ENCODE measurements at regions not wholly inside any gene's neighbourhood (a gene's known extent, or its start where the extent isn't known, plus 50 kb on each side); places are given as distances from the start of the nearest gene placed in this dataset.

GRCh38 chr3:74763830-74764229 lies 149.4 kb upstream of the CNTN3 start:
- no peak overlapping the region for H3K4me3 ChIP-seq (replicated peaks in 1 of 2; ENCODE audit: low read depth in 2 of 2, low read length in 2 of 2)
- TF ChIP-seq CTCF (IDR thresholded peaks at IDR 0.05; ENCODE audit: low read depth, low read length): no peak
- no peak for DNase-seq (ENCODE audit: low read depth in 2 of 2)

- TF ChIP-seq CTCF (IDR thresholded peaks at IDR 0.05; ENCODE audit: low read depth, low read length): no peak
- H3K4me3 ChIP-seq (replicated peaks in 1 of 2; ENCODE audit: low read depth in 2 of 2, low read length in 2 of 2): no peak overlapping the region
- no peak for DNase-seq (ENCODE audit: low read depth in 2 of 2)
These were observed 142.2 kb upstream of the CNTN3 start for GRCh38 chr3:74756674-74757073.

- no peak for TF ChIP-seq CTCF (IDR thresholded peaks at IDR 0.05; ENCODE audit: low read depth, low read length)
- DNase-seq (ENCODE audit: low read depth in 2 of 2): no peak
- H3K4me3 ChIP-seq (replicated peaks in 1 of 2; ENCODE audit: low read depth in 2 of 2, low read length in 2 of 2): no peak overlapping the region
These were observed 137.8 kb upstream of the CNTN3 start for GRCh38 chr3:74752290-74752689.

GRCh38 chr3:74751775-74752174 lies 137.3 kb upstream of the CNTN3 start:
- no peak for TF ChIP-seq CTCF (IDR thresholded peaks at IDR 0.05; ENCODE audit: low read depth, low read length)
- H3K4me3 ChIP-seq (replicated peaks in 1 of 2; ENCODE audit: low read depth in 2 of 2, low read length in 2 of 2): no peak overlapping the region
- no peak for DNase-seq (ENCODE audit: low read depth in 2 of 2)

GRCh38 chr3:74750901-74751300 lies 136.4 kb upstream of the CNTN3 start:
- no peak for DNase-seq (ENCODE audit: low read depth in 2 of 2)
- no peak for TF ChIP-seq CTCF (IDR thresholded peaks at IDR 0.05; ENCODE audit: low read depth, low read length)
- H3K4me3 ChIP-seq (replicated peaks in 1 of 2; ENCODE audit: low read depth in 2 of 2, low read length in 2 of 2): no peak overlapping the region

GRCh38 chr3:74739242-74739641 lies 124.8 kb upstream of the CNTN3 start:
- TF ChIP-seq CTCF (IDR thresholded peaks at IDR 0.05; ENCODE audit: low read depth, low read length): no peak
- no peak overlapping the region for H3K4me3 ChIP-seq (replicated peaks in 1 of 2; ENCODE audit: low read depth in 2 of 2, low read length in 2 of 2)
- no peak for DNase-seq (ENCODE audit: low read depth in 2 of 2)

- no peak overlapping the region for H3K4me3 ChIP-seq (replicated peaks in 1 of 2; ENCODE audit: low read depth in 2 of 2, low read length in 2 of 2)
- no peak for DNase-seq (ENCODE audit: low read depth in 2 of 2)
- TF ChIP-seq CTCF (IDR thresholded peaks at IDR 0.05; ENCODE audit: low read depth, low read length): no peak
These were observed 107.8 kb upstream of the CNTN3 start for GRCh38 chr3:74722211-74722610.
